Lung (tissue), 11 donors: ENCODE measurements at regions not wholly inside any gene's neighbourhood (a gene's known extent, or its start where the extent isn't known, plus 50 kb on each side); places are given as distances from the start of the nearest gene placed in this dataset.

ENCODE experiments used
- ATAC-seq: fragments of 200-7000 bp; cut with Tn5 transposase; one replicate; pipeline ENCODE4 v1.9.1; 2020; ENCODE audit warnings: moderate number of reproducible peaks; ENCODE audit not compliant: insufficient read depth, low FRiP score
- DNase-seq, 3 donors: peaks; one replicate each; pipeline ENCODE4 v3.0.0-alpha.2; 2013 to 2017
- H3K27ac ChIP-seq, 2 donors: one replicate each; pipeline ENCODE4 v1.5.1; 2013; ENCODE audit warnings: mild to moderate bottlenecking in 2 of 2, moderate library complexity in 2 of 2, control low read depth in 1 of 2, inconsistent platforms in 1 of 2, low read depth in 1 of 2, low read length in 1 of 2
- H3K27me3 ChIP-seq, 3 donors: one replicate each; pipeline ENCODE4 v1.5.1; 2013; ENCODE audit warnings: low read length in 2 of 3; ENCODE audit not compliant: control insufficient read depth in 3 of 3, insufficient read depth in 3 of 3
- H3K36me3 ChIP-seq, 4 donors: one replicate each; pipeline ENCODE4 v1.5.1; 2013; ENCODE audit warnings: low read length in 4 of 4, mild to moderate bottlenecking in 1 of 4, moderate library complexity in 1 of 4; ENCODE audit not compliant: control insufficient read depth in 4 of 4, insufficient read depth in 4 of 4
- H3K4me1 ChIP-seq, 5 donors: one replicate each; pipeline ENCODE4 v1.5.1; 2013; ENCODE audit warnings: low read length in 5 of 5, mild to moderate bottlenecking in 2 of 5, moderate library complexity in 1 of 5; ENCODE audit not compliant: control insufficient read depth in 5 of 5, insufficient read depth in 5 of 5
- H3K4me3 ChIP-seq: one replicate; pipeline ENCODE4 v1.5.1; 2013; ENCODE audit warnings: mild to moderate bottlenecking, control low read depth, moderate library complexity
- H3K9ac ChIP-seq, 2 donors: one replicate each; pipeline ENCODE4 v1.5.1; 2013; ENCODE audit warnings: low read length in 2 of 2, control low read depth in 1 of 2; ENCODE audit not compliant: insufficient read depth in 1 of 2
- H3K9me3 ChIP-seq, 4 donors: one replicate each; pipeline ENCODE4 v1.5.1; 2013; ENCODE audit warnings: low read length in 3 of 4, mild to moderate bottlenecking in 1 of 4, moderate library complexity in 1 of 4; ENCODE audit not compliant: control insufficient read depth in 4 of 4, insufficient read depth in 3 of 4
- WGBS, 2 donors: extraction: QIAGEN DNeasy Blood & Tissue Kit; methylation state at CpG; one replicate each; pipeline ENCODE4 v1.1.7; 2013; 5-methylcytosine and 5-hydroxymethylcytosine counted together
- TF ChIP-seq, protein P1 (sequence below): IDR thresholded peaks from 2 replicates; pipeline ENCODE4 v1.5.1; 2012; ENCODE audit warnings: mild to moderate bottlenecking; ENCODE audit errors: control extremely low read depth, extremely low read depth
- donor health status: control.
- donor health status: control.
- donor health status: Bipolar disorder and iron deficiency.
- donor health status: healthy.
- donor health status: DM: yes; HTN: yes; CAD: no.

DNA sequence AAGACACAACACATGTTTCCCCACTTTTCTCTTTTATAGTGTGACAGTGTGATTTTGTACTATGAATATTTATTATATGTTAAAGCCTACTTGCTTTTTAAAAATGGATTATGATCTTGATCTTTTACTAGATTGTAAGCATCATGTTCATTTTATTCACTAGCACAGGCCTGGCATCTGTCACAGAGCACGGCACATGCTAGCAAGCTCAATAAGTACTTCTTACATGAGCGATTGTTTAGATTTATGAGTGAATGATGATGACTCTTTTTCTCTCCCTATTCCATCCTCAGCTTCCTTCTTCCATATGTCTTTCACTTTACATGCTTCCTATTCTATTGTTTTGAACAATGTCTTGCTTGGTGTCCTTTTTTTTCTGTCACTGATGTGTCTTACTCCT is 1454.1 kb downstream of the MRPL39 start:
- Histone ChIP-seq H3K4me1 (no peaks in the 10 kb centered on the region), H3K4me3 (no peak overlapping the region), H3K9me3 (no peaks in the 10 kb centered on the region), H3K9ac (no peak overlapping the region), H3K36me3 (no peaks in the 10 kb centered on the region), H3K27me3 (no peaks in the 10 kb centered on the region), H3K27ac (no peak overlapping the region)
- 62 to 71% methylated on average over 2 of the region's 2 CpGs for WGBS, 2 donors
- TF ChIP-seq, protein P1, sequence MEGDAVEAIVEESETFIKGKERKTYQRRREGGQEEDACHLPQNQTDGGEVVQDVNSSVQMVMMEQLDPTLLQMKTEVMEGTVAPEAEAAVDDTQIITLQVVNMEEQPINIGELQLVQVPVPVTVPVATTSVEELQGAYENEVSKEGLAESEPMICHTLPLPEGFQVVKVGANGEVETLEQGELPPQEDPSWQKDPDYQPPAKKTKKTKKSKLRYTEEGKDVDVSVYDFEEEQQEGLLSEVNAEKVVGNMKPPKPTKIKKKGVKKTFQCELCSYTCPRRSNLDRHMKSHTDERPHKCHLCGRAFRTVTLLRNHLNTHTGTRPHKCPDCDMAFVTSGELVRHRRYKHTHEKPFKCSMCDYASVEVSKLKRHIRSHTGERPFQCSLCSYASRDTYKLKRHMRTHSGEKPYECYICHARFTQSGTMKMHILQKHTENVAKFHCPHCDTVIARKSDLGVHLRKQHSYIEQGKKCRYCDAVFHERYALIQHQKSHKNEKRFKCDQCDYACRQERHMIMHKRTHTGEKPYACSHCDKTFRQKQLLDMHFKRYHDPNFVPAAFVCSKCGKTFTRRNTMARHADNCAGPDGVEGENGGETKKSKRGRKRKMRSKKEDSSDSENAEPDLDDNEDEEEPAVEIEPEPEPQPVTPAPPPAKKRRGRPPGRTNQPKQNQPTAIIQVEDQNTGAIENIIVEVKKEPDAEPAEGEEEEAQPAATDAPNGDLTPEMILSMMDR, result no peak
- ATAC-seq (no peak), DNase-seq (peak in 2 of 3 donors; percentile 1 to 5)

- no peak for DNase-seq
- no peaks in the 10 kb centered on the region for H3K27me3 ChIP-seq
- H3K4me1 ChIP-seq, result no peaks in the 10 kb centered on the region
- no peak overlapping the region for H3K9ac ChIP-seq
- no peaks in the 10 kb centered on the region for H3K9me3 ChIP-seq
- H3K36me3 ChIP-seq, result no peaks in the 10 kb centered on the region
- H3K4me3 ChIP-seq, result no peak overlapping the region
- WGBS, 2 donors, result 50 to 65% methylated on average over 1 of the region's 1 CpG
- H3K27ac ChIP-seq, result no peak overlapping the region
- no peak for ATAC-seq
- TF ChIP-seq, protein P1, result no peak
These were observed 1456.5 kb downstream of the MRPL39 start for GRCh38 chr21:24150753-24151152.

DNA sequence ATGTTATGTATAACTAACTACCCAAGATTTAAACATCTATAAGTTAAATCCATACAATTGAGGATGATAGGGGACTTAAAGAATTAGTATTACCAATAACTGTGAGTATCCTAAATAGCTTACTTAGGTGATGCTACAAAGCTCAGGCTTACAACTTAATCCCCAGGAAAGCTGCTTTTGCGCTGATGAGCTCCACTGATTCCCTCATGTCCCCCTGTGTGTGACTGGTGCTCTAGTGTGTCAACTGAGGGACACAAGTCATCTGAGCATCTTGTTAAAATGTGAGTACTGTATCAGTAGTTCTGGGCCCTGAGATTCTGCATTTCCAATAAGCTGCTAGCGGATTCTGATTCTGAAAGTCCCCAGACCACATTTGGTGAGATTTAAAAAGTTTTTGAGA is 1458.8 kb downstream of the MRPL39 start:
- ATAC-seq (no peak), DNase-seq (no peak)
- H3K36me3 ChIP-seq, result no peaks in the 10 kb centered on the region
- no peak overlapping the region for H3K4me3 ChIP-seq
- WGBS, 2 donors, result 95 to 96% methylated on average over 2 of the region's 2 CpGs
- no peaks in the 10 kb centered on the region for H3K4me1 ChIP-seq
- TF ChIP-seq, protein P1, result no peak
- H3K27ac ChIP-seq, result no peak overlapping the region
- H3K27me3 ChIP-seq, result no peaks in the 10 kb centered on the region
- H3K9me3 ChIP-seq, result no peaks in the 10 kb centered on the region
- no peak overlapping the region for H3K9ac ChIP-seq

- ATAC-seq, result no peak
These were observed 1459.6 kb downstream of the MRPL39 start for GRCh38 chr21:24147674-24148073.

More at GRCh38 chr21:24147674-24148073, 1459.6 kb downstream of the MRPL39 start:
- H3K27me3 ChIP-seq, result no peaks in the 10 kb centered on the region
- H3K9me3 ChIP-seq, result no peaks in the 10 kb centered on the region
- no peaks in the 10 kb centered on the region for H3K36me3 ChIP-seq
- H3K4me3 ChIP-seq, result no peak overlapping the region
- TF ChIP-seq, protein P1, result no peak
- no peak for DNase-seq
- H3K4me1 ChIP-seq, result no peaks in the 10 kb centered on the region
- no peak overlapping the region for H3K27ac ChIP-seq
- WGBS, 2 donors, result 84 to 92% methylated on average over 3 of the region's 3 CpGs
- H3K9ac ChIP-seq, result no peak overlapping the region
